PC-9 (cell line): ENCODE measurements at regions not wholly inside any gene's neighbourhood (a gene's known extent, or its start where the extent isn't known, plus 50 kb on each side); places are given as distances from the start of the nearest gene placed in this dataset.

Experiments used
- EZH2 ChIP-seq: fragments of 200-600 bp; sonication (generic); IDR thresholded peaks from 2 replicates; pipeline ENCODE4 v1.8.0; 2017; ENCODE audit warnings: antibody characterized with exemption, low read depth
- TF ChIP-seq, protein P1 (sequence below): fragments of 200-600 bp; sonication (generic); conservative IDR thresholded peaks from 2 replicates; pipeline ENCODE4 v1.6.1; 2017; ENCODE audit warnings: mixed run types, antibody characterized with exemption, mild to moderate bottlenecking, moderate library complexity

DNA sequence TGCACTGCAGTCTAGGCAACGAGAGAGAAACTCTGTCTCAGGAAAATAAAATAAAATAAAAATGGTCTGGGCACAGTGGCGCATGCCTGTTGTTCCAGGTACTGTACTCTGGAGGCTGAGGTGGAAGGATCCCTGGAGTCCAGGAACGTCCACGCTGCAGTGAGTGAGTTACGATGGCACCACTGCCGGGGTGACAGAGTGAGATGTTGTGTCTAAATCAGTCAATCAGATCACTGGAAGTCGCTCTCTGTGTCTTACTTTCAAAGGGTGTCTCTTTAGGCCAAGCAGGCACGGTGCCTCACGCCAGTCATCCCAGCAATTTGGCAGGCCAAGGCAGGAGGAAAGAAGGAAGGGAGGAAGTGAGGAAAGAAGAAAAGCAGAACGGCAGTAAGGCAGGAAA is 112.2 kb upstream of the ANKRD30BL start:
- TF ChIP-seq EZH2, result no peak
- TF ChIP-seq, protein P1, sequence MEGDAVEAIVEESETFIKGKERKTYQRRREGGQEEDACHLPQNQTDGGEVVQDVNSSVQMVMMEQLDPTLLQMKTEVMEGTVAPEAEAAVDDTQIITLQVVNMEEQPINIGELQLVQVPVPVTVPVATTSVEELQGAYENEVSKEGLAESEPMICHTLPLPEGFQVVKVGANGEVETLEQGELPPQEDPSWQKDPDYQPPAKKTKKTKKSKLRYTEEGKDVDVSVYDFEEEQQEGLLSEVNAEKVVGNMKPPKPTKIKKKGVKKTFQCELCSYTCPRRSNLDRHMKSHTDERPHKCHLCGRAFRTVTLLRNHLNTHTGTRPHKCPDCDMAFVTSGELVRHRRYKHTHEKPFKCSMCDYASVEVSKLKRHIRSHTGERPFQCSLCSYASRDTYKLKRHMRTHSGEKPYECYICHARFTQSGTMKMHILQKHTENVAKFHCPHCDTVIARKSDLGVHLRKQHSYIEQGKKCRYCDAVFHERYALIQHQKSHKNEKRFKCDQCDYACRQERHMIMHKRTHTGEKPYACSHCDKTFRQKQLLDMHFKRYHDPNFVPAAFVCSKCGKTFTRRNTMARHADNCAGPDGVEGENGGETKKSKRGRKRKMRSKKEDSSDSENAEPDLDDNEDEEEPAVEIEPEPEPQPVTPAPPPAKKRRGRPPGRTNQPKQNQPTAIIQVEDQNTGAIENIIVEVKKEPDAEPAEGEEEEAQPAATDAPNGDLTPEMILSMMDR, result no peak
